ENCODE measurements at regions not wholly inside any gene's neighbourhood (a gene's known extent, or its start where the extent isn't known, plus 50 kb on each side); places are given as distances from the start of the nearest gene placed in this dataset.

DNA sequence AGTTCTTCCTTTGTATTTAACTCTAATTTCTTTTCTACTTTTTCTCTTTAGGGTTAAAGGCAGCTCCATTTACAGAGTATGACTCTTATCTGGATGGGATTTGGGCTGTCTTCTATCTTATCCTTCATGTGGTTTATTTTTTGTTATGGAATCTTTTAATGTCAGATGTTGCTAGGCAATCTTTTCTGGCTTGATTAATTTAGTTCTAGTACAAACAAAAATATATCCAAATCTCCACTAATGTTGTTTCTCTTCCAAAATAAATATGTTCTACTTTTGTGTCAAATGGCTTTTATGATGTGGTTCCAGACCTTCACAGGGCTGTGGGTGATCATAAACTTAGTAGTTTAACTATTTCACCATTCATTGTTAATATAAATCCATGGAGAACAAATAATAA, 246.9 kb downstream of the AHR start:
- no peak for FAIRE-seq
- no peak for TF ChIP-seq CTCF (IDR thresholded peaks at IDR 0.05; ENCODE audit: insufficient read depth, missing control alignments)
- DNase-seq (ENCODE audit: insufficient read length, low spot score): no peak

DNA sequence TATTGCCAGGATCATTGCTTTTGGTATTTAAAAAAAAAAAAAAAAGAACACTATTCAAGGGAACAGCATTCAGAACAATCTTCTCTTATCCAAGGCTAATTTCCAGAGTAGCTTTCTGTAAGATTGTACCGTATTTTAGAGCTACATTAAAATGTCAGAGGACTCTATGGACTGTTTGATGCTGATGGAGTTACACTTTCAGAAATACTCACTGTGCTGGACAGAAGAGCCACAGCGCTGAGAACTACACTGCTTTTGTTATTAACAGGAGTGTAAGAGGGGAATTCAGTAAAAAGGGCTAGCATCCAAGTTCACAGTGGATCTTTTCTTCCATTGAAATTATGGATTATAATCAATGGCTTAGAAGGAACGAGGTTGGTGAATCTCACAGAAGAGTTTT, 247.7 kb downstream of the AHR start:
- no peak for TF ChIP-seq CTCF (IDR thresholded peaks at IDR 0.05; ENCODE audit: insufficient read depth, missing control alignments)
- DNase-seq (ENCODE audit: insufficient read length, low spot score): no peak
- no peak for FAIRE-seq

DNA sequence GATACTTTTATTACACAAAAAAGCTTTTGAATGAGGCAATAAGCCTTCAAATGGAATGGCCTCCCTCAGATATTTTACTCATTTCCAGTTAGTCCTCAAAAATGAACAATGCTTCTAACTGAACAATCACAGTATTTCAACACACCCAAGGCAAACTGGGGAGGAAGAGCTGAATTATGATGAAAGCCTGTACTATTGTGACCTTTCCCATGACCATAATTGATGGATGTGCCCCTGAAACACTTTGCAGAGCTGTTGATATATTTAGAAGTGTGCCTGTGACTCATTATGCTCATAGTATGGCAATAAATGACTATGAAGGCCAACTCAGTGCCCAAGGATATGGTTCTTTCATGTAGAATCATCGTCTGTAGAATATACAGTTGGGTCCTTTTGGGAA, 248.1 kb downstream of the AHR start:
- no peak for TF ChIP-seq CTCF (IDR thresholded peaks at IDR 0.05; ENCODE audit: insufficient read depth, missing control alignments)
- DNase-seq (ENCODE audit: insufficient read length, low spot score) (no peak), FAIRE-seq (no peak)

- DNase-seq (ENCODE audit: insufficient read length, low spot score): no peak
- FAIRE-seq: no peak
- TF ChIP-seq CTCF (IDR thresholded peaks at IDR 0.05; ENCODE audit: insufficient read depth, missing control alignments): no peak
Observed at GRCh38 chr7:17548014-17548653, 249.7 kb downstream of the AHR start.

GRCh38 chr7:17549406-17549805, 251.0 kb downstream of the AHR start:
- TF ChIP-seq CTCF (IDR thresholded peaks at IDR 0.05; ENCODE audit: insufficient read depth, missing control alignments): no peak
- FAIRE-seq: no peak
- no peak for DNase-seq (ENCODE audit: insufficient read length, low spot score)

DNA sequence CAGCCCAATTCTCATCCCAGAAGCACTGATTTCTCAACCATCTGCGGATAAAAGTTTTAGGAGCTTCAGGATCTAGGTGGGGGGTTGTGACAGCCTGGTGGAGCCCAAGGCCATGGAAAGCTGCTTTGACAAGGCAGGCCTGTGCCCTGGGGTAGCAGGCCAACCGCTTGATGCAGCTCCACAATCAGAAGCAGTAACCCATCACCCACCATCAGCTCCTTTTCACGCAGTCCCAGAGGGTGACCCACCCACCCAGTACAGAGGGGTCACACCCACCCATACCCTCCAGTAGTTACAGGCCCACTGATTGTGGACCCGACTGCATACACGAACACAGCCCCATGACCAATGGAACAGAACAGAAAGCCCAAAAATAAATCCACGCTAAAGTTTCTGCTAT, 253.9 kb downstream of the AHR start:
- DNase-seq (ENCODE audit: insufficient read length, low spot score) (no peak), FAIRE-seq (no peak)
- no peak for TF ChIP-seq CTCF (IDR thresholded peaks at IDR 0.05; ENCODE audit: insufficient read depth, missing control alignments)

DNA sequence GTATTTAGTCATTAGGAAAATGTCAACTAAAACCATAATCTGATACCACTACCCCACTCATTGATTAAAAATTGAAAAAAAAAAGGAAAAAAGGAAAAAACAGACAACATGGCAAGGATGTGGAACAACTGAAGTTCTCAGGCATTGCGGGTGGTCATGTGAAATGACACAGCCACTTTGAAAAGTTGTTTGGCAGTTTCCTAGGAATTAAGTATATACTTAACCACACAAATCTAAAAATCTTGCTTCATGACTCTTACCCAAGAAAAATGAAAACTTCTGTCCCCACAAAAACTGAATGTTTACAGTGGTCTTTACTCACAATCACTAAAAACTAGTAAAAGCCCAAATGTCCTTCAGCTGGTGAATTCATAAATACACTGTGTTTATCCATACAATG, 254.5 kb downstream of the AHR start:
- DNase-seq (ENCODE audit: insufficient read length, low spot score): no peak
- no peak for FAIRE-seq
- TF ChIP-seq CTCF (IDR thresholded peaks at IDR 0.05; ENCODE audit: insufficient read depth, missing control alignments): no peak
